ENCODE measurements at regions not wholly inside any gene's neighbourhood (a gene's known extent, or its start where the extent isn't known, plus 50 kb on each side); places are given as distances from the start of the nearest gene placed in this dataset.
"Not testable (repeated sequence)": the region's sequence is repeated elsewhere in the genome, so short reads cannot be mapped to it uniquely, and the experiment has no call there.

GRCh38 chr16:52104993-52105392 is 441.9 kb downstream of the TOX3 start:
- not testable (repeated sequence) for TF ChIP-seq CTCF (IDR thresholded peaks at IDR 0.05); POLR2A (IDR thresholded peaks at IDR 0.05); EP300 (IDR thresholded peaks at IDR 0.05; ENCODE audit: low read depth)

All from transverse colon (tissue), 3 donors.